HL-60 (cell line): ENCODE measurements at regions not wholly inside any gene's neighbourhood (a gene's known extent, or its start where the extent isn't known, plus 50 kb on each side); places are given as distances from the start of the nearest gene placed in this dataset.

ENCODE experiments used
- DNase-seq, 2 experiments: peaks; one replicate each; pipeline ENCODE4 v3.0.0-alpha.2; 2010 to 2020; ENCODE audit warnings: low read depth in 1 of 2, low spot score in 1 of 2
- H3K27ac ChIP-seq: fragments of 250-450 bp; sonication (Bioruptor Pico); replicated peaks from 2 replicates; pipeline ENCODE4 v1.5.1; 2020; ENCODE audit warnings: mild to moderate bottlenecking, moderate library complexity
- H3K27me3 ChIP-seq: fragments of 250-450 bp; sonication (Bioruptor Pico); 2 replicates; pipeline ENCODE4 v1.5.1; 2021; ENCODE audit warnings: mild to moderate bottlenecking, moderate library complexity; ENCODE audit not compliant: insufficient read depth, poor library complexity, severe bottlenecking
- H3K4me3 ChIP-seq: replicated peaks from 2 replicates; pipeline ENCODE4 v1.5.1; 2011; ENCODE audit warnings: mild to moderate bottlenecking, control low read depth, low read length; ENCODE audit not compliant: insufficient read depth
- CTCF ChIP-seq: IDR thresholded peaks from one replicate; pipeline ENCODE4 v1.5.1; 2011; ENCODE audit warnings: low read length, control low read depth, inconsistent platforms; ENCODE audit not compliant: insufficient read depth
- GABPA ChIP-seq: IDR thresholded peaks from 2 replicates; pipeline ENCODE4 v1.6.1; 2012; ENCODE audit warnings: low read depth
- POLR2AphosphoS5 ChIP-seq: IDR thresholded peaks from 2 replicates; pipeline ENCODE4 v1.6.1; 2012; ENCODE audit warnings: low read depth
- REST ChIP-seq: IDR thresholded peaks from 2 replicates; pipeline ENCODE4 v1.6.1; 2012; ENCODE audit warnings: low read depth; ENCODE audit not compliant: insufficient replicate concordance
- SPI1 ChIP-seq: IDR thresholded peaks from 2 replicates; pipeline ENCODE4 v1.6.1; 2012; ENCODE audit warnings: low read depth, mild to moderate bottlenecking, borderline replicate concordance

DNA sequence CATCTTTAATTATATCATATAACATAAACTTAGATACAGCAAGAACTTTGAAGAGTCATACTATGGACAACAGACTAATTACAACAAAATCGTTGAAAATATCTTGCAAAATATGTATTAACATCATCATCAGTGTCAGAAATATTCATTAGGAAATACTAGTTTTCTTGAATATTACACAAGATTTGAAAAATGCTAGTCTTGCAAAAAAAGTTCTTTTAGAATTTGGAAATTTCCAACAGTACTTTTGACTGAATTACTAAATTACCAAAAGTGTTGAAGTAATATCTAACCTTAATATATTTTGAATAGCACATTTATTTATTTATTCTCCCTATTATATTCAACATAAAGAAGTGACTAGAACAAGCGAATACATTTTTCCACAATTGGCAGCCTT, 1224.8 kb upstream of the EYS start:
- H3K27me3 ChIP-seq: no peaks in the 10 kb centered on the region
- no peak for TF ChIP-seq POLR2AphosphoS5
- TF ChIP-seq GABPA: no peak
- no peak for TF ChIP-seq CTCF
- TF ChIP-seq REST: no peak
- no peak for TF ChIP-seq SPI1
- peak in 1 of 2 experiments; percentile 2 for DNase-seq
- no peak overlapping the region for H3K4me3 ChIP-seq
- no peak overlapping the region for H3K27ac ChIP-seq

- H3K27me3 ChIP-seq: no peaks in the 10 kb centered on the region
- no peak for DNase-seq
- H3K4me3 ChIP-seq: no peak overlapping the region
- TF ChIP-seq GABPA: no peak
- TF ChIP-seq REST: no peak
- no peak for TF ChIP-seq CTCF
- TF ChIP-seq SPI1: no peak
- H3K27ac ChIP-seq: no peak overlapping the region
Measured at GRCh38 chr6:66930559-66931290, 1223.7 kb upstream of the EYS start.

DNA sequence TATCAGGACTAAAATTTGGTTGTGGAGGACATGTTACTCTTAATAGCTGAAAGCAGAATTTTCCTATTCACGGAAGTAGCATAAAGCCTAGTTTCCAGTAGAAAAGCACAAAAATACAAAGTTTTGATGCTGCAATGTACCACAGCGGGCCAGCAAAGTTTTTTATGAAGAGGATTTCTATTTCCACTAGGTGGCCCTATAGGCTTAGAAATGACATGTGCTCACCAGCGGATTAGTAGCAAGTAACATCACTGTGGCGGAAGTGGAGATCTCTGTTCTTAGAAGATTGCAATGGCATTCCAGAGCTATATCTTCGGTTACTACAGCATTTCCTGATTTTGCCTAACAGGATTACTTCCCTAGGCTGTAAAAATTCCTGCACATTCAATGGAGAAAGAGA, 1219.0 kb upstream of the EYS start:
- Histone ChIP-seq H3K27ac (no peak overlapping the region), H3K27me3 (no peaks in the 10 kb centered on the region), H3K4me3 (no peak overlapping the region)
- no peak for TF ChIP-seq SPI1
- no peak for TF ChIP-seq REST
- no peak for TF ChIP-seq POLR2AphosphoS5
- TF ChIP-seq GABPA: no peak
- DNase-seq: no peak
